ENCODE measurements at regions not wholly inside any gene's neighbourhood (a gene's known extent, or its start where the extent isn't known, plus 50 kb on each side); places are given as distances from the start of the nearest gene placed in this dataset.
A peak's percentile ranks its signal among the peaks of the same experiment; 100 is the strongest.

- intact Hi-C loops (cut with DNase I) = no loop called here
- no peak for DNase-seq
- no peak for TF ChIP-seq CTCF (IDR thresholded peaks at IDR 0.05)
- TF ChIP-seq POLR2A (IDR thresholded peaks at IDR 0.05) = no peak
- Histone ChIP-seq H3K27me3 (peaks cover 0 to 15% (median 0%) of the 10 kb centered on the region in 4 donors), H3K36me3 (no peaks in the 10 kb centered on the region), H3K27ac (peak overlapping the region in 3 of 4 donors; percentile 32 to 78 (median 71)), H3K4me3 (no peak overlapping the region), H3K9me3 (no peaks in the 10 kb centered on the region), H3K4me1 (peaks cover 11 to 39% (median 16%) of the 10 kb centered on the region in 3 donors)
- WGBS, 2 donors = 30 to 39% methylated on average over 2 of the region's 18 CpGs
These were observed 103.8 kb downstream of the DLL1 start for GRCh38 chr6:170186941-170187668.

GRCh38 chr6:170186006-170186935, 104.6 kb downstream of the DLL1 start:
- H3K27me3 ChIP-seq = peaks cover 0 to 18% (median 0%) of the 10 kb centered on the region in 4 donors
- TF ChIP-seq CTCF (IDR thresholded peaks at IDR 0.05) = no peak
- TF ChIP-seq POLR2A (IDR thresholded peaks at IDR 0.05) = no peak
- H3K4me1 ChIP-seq = peaks cover 11 to 39% (median 16%) of the 10 kb centered on the region in 3 donors
- H3K36me3 ChIP-seq = no peaks in the 10 kb centered on the region
- H3K27ac ChIP-seq = peak overlapping the region; percentile 44 to 78 (median 64)
- no peak for DNase-seq
- 43 to 46% methylated on average over 6 to 10 of the region's 30 CpGs for whole genome bisulfite sequencing, 2 donors
- no peak overlapping the region for H3K4me3 ChIP-seq
- H3K9me3 ChIP-seq = no peaks in the 10 kb centered on the region
- intact Hi-C loops (cut with DNase I) = no loop called here

- 81 to 91% methylated on average over 15 to 26 of the region's 29 CpGs for WGBS, 2 donors
- no peak for TF ChIP-seq POLR2A (IDR thresholded peaks at IDR 0.05)
- TF ChIP-seq CTCF (IDR thresholded peaks at IDR 0.05) = no peak
These were observed 105.5 kb downstream of the DLL1 start for GRCh38 chr6:170185175-170185978.

GRCh38 chr6:170184316-170184715, 106.6 kb downstream of the DLL1 start:
- no peak for TF ChIP-seq CTCF (IDR thresholded peaks at IDR 0.05)
- TF ChIP-seq POLR2A (IDR thresholded peaks at IDR 0.05) = no peak
- Histone ChIP-seq H3K27ac (no peak overlapping the region), H3K4me1 (peaks cover 11 to 46% (median 16%) of the 10 kb centered on the region in 3 donors), H3K36me3 (no peaks in the 10 kb centered on the region), H3K9me3 (no peaks in the 10 kb centered on the region), H3K27me3 (peaks cover 0 to 25% (median 0%) of the 10 kb centered on the region in 4 donors), H3K4me3 (no peak overlapping the region)
- 90 to 100% methylated on average over 1 to 5 of the region's 5 CpGs for WGBS, 2 donors
- no peak for DNase-seq
- intact Hi-C loops (cut with DNase I) = no loop called here

More at GRCh38 chr6:170185175-170185978, 105.5 kb downstream of the DLL1 start:
- no peaks in the 10 kb centered on the region for H3K36me3 ChIP-seq
- intact Hi-C loops (cut with DNase I) = no loop called here
- DNase-seq = no peak
- H3K4me1 ChIP-seq = peaks cover 11 to 39% (median 16%) of the 10 kb centered on the region in 3 donors
- H3K27me3 ChIP-seq = peaks cover 0 to 26% (median 0%) of the 10 kb centered on the region in 4 donors
- H3K27ac ChIP-seq = peak overlapping the region in 3 of 4 donors; percentile 56 to 78 (median 71)
- no peaks in the 10 kb centered on the region for H3K9me3 ChIP-seq
- H3K4me3 ChIP-seq = no peak overlapping the region
